HG02840 (cell line): ENCODE measurements at regions not wholly inside any gene's neighbourhood (a gene's known extent, or its start where the extent isn't known, plus 50 kb on each side); places are given as distances from the start of the nearest gene placed in this dataset.
"Not testable (repeated sequence)": the region's sequence is repeated elsewhere in the genome, so short reads cannot be mapped to it uniquely, and the experiment has no call there.

Source experiments
- ATAC-seq: cut with Tn5 transposase; IDR thresholded peaks from one replicate; pipeline ENCODE4 v1.9.1; 2021; ENCODE audit warnings: mild to moderate bottlenecking, moderate library complexity, moderate number of reproducible peaks; ENCODE audit not compliant: unreplicated experiment, low FRiP score

DNA sequence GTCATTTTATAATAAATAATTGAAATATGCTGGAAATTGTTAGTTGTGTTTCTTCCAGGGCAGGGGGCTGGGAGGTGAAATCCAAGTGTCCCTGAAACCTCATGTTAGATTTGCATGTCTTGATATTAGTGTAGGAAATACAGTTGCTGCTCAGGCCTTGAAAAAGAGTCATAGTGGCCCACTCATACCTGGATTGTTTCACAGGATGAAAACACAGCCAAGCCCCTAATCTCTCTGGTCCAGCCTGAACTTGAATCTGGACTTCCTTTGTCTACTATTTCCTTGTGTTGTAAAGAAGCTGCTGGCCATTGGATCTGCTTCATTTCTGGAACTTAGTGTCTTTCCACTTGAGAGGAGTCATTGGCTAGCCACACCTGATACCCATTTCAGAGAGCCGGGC is 108.8 kb upstream of the JARID2 start:
- no peak for ATAC-seq

DNA sequence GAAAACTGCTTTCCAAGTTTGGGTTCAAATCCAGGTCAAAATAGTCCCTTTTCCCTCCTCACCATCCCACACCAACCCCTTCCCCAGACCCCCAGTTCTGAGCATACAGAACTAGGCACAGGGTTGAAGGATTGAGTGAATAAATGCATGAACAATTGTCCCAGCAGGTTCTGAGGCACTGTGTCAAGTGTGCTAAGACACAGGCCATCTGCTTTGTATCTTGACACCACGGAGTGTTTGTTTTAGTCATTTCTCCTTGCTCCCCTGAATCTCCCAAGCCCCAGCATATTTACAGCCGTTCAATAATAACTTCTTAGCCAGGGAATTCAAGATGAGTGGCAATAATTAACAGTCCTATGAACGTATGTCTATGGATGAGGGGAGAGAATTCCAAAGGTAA is 102.8 kb upstream of the JARID2 start:
- ATAC-seq, result no peak

- no peak for ATAC-seq
Observed at GRCh38 chr6:15143540-15143939, 102.3 kb upstream of the JARID2 start.

DNA sequence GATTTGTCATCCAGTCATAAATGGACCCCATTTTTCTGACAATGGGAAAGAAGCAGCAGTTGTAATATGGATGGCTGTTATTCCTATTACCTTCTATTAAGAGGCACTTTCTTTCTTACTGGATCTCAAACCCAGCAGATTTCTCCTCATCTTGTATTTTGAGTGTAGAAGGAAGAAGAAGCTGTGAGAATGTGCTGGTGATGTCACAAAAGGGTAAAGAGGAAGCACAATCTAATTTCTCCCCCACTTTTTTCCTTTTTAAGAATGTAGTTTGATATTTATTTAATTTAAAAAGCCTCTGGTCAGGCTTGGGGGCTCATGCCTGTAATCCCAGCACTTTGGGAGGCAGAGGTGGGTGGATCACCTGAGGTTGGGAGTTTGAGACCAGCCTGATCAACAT is 100.0 kb upstream of the JARID2 start:
- no peak for ATAC-seq

- ATAC-seq, result no peak
Observed at GRCh38 chr6:15147827-15148226, 98.0 kb upstream of the JARID2 start.

- no peak for ATAC-seq
Observed at GRCh38 chr6:15148356-15148946, 97.4 kb upstream of the JARID2 start.

- ATAC-seq, result no peak
Observed at GRCh38 chr6:15150207-15150606, 95.7 kb upstream of the JARID2 start.

DNA sequence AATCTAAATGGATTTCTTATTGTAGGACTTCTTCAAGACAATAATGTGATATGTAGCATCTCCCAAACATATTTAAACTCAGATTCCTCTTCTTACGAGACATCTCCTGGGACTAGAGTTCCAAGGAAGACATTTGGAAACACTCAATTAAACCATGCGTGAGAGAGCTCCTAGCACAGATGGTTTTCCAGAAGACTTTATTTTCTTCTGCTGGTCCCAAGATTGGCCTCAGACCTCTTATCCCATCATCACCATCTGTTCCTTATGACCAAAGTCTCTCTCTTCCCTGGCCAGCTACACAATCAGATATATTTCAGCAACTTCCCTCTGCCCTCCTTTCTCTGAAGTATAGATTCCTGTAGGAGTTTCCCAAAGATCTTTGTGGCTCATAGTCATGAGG is 93.2 kb upstream of the JARID2 start:
- ATAC-seq, result no peak

DNA sequence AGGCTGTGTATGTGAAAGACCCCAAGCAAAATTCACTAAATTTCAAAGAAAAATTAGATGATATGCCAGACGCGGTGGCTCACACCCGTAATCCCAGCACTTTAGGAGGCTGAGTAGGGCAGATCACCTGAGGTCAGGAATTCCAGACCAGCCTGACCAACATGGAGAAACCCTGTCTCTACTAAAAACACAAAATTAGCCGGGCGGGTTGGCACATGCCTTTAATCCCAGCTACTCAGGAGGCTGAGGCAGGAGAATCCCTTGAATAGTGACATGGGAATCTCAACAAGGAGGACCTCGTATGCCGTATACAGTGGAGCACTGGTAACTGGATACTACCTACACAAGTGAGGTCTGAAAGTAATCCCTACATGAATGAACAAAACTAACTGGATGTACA is 92.7 kb upstream of the JARID2 start:
- ATAC-seq, result no peak

DNA sequence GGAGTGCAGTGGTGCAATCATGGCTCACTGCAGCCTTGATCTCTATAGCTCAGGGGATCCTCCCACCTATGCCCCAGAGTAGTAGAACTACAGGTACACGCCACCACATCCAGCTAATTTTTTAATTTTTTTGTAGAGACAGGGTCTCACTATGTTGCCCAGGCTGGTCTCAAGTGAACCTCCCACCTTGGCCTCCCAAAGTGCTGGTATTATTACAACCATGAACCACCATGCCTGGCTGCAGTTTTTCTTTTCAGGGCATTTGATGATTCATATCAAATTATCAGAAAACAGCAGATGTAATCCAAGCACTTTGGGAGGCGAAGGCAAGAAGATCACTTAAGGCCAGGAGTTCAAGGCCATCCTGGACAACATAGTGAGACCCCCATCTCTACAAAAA is 88.4 kb upstream of the JARID2 start:
- ATAC-seq, result no peak

- no peak for ATAC-seq
Observed at GRCh38 chr6:15158821-15159619, 86.8 kb upstream of the JARID2 start.

GRCh38 chr6:15160812-15161211 is 85.1 kb upstream of the JARID2 start:
- no peak for ATAC-seq

GRCh38 chr6:15164855-15165254 is 81.0 kb upstream of the JARID2 start:
- ATAC-seq, result not testable (repeated sequence)

DNA sequence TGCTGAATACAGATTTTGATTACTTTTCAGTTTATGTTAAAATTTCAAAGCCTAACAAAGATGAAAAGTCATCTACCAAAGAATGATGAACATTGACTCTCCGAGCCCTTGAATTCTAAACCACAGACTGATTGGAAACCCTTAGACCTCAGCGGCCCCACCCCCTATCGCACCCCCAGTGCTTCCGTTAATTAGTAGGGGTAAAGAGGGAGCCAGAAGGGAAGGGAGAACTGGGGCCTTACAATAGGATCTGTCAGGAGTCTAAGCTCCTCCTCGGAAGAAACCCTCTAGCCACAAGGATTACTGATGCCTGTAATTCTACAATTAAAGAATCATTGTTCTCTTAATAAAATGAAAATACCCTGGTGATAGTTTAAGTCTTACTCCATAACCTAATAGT is 79.7 kb upstream of the JARID2 start:
- no peak for ATAC-seq

GRCh38 chr6:15170126-15170525 is 75.7 kb upstream of the JARID2 start:
- no peak for ATAC-seq

GRCh38 chr6:15171026-15171425 is 74.8 kb upstream of the JARID2 start:
- ATAC-seq, result no peak

GRCh38 chr6:15176816-15177370 is 69.0 kb upstream of the JARID2 start:
- no peak for ATAC-seq

DNA sequence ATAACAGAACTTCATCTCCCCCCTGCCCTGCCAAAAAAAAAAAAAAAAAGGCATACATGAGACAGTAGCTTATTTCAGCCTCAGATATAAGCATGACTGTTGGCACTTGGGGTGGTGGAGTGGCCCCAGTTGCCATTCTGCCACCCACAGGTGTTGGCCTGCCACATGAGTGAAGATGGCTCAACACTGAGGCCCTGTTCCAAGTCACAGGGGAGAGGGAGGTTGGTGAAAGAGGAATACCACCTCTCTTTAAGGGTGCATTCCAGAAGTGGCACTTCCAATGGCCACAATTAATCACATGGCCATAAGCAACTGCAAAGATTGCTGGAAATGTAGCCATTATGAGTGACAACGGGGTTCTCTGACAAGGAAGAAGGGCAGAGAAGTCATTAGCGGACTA is 61.9 kb upstream of the JARID2 start:
- ATAC-seq, result no peak

DNA sequence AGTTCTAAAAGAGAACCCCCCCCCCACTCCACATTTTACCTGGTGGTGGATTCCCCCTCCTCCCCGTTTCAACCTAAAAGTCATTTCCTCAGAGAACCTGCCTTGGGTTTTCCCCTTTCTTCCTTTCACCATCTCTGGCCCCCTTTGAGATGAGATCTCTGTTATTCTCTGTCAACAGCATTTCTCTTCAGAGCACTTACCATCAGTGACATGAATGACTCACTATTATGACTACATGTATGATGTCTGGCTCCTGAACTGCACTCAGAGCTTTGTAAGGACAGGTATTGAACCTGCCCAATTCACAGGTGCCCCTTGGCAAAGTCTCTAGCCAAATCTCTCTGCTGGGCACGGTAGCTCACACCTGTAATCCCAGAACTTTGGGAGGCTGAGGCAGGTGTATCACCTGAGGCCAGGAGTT is 61.4 kb upstream of the JARID2 start:
- ATAC-seq, result no peak

- not testable (repeated sequence) for ATAC-seq
Observed at GRCh38 chr6:15185111-15185510, 60.8 kb upstream of the JARID2 start.

GRCh38 chr6:15193451-15193850 is 52.4 kb upstream of the JARID2 start:
- ATAC-seq, result not testable (repeated sequence)

GRCh38 chr6:15194453-15194852 is 51.4 kb upstream of the JARID2 start:
- no peak for ATAC-seq
